ENCODE measurements at regions not wholly inside any gene's neighbourhood (a gene's known extent, or its start where the extent isn't known, plus 50 kb on each side); places are given as distances from the start of the nearest gene placed in this dataset.

GRCh38 chr12:33531261-33531660 lies 91.6 kb upstream of the SYT10 start:
- Histone ChIP-seq H3K4me1 (ENCODE audit: control insufficient read depth, insufficient read depth, low read length) (no peaks in the 10 kb centered on the region), H3K9me3 (ENCODE audit: control insufficient read depth, insufficient read depth, low read depth, low read length) (no peaks in the 10 kb centered on the region), H3K4me3 (ENCODE audit: low read depth, low read length) (no peak overlapping the region), H3K27ac (ENCODE audit: extremely low read depth, low read depth, low read length) (no peak overlapping the region), H3K36me3 (ENCODE audit: control insufficient read depth in 2 of 2, insufficient read depth in 1 of 2, low read length in 2 of 2) (no peaks in the 10 kb centered on the region)
- POLR2A ChIA-PET = no interaction called here
- CTCF ChIA-PET = no interaction called here
- no peak for TF ChIP-seq ZNF433 (tag by site-specific recombination; IDR thresholded peaks at IDR 0.05; ENCODE audit: low read depth)
- TF ChIP-seq ZNF132 (tag by site-specific recombination; IDR thresholded peaks at IDR 0.05; ENCODE audit: borderline replicate concordance) = no peak
- no peak for TF ChIP-seq ZNF776 (tag by site-specific recombination; IDR thresholded peaks at IDR 0.05; ENCODE audit: borderline replicate concordance)
- no peak for TF ChIP-seq ZSCAN23 (tag by site-specific recombination; IDR thresholded peaks at IDR 0.05)
- TF ChIP-seq GLI4 (tag by site-specific recombination; IDR thresholded peaks at IDR 0.05) = no peak
- no peak for TF ChIP-seq ZNF324 (tag by site-specific recombination; IDR thresholded peaks at IDR 0.05)
- no peak for TF ChIP-seq ZNF248 (tag by site-specific recombination; IDR thresholded peaks at IDR 0.05)
- TF ChIP-seq OVOL3 (tag by site-specific recombination; IDR thresholded peaks at IDR 0.05) = no peak
- no peak for TF ChIP-seq ZNF558 (tag by site-specific recombination; IDR thresholded peaks at IDR 0.05)
- no peak for TF ChIP-seq SP3 (tag by site-specific recombination; IDR thresholded peaks at IDR 0.05)
- TF ChIP-seq ZNF302 (tag by site-specific recombination; IDR thresholded peaks at IDR 0.05; ENCODE audit: low read depth) = no peak
- no peak for TF ChIP-seq ZNF350 (tag by site-specific recombination; IDR thresholded peaks at IDR 0.05)
- TF ChIP-seq ZNF768 (tag by site-specific recombination; IDR thresholded peaks at IDR 0.05) = no peak
- no peak for TF ChIP-seq ZBTB6 (tag by site-specific recombination; IDR thresholded peaks at IDR 0.05)

- Histone ChIP-seq H3K4me1 (ENCODE audit: control insufficient read depth, insufficient read depth, low read length) (no peaks in the 10 kb centered on the region), H3K4me3 (ENCODE audit: low read depth, low read length) (no peak overlapping the region), H3K36me3 (ENCODE audit: control insufficient read depth in 2 of 2, insufficient read depth in 1 of 2, low read length in 2 of 2) (no peaks in the 10 kb centered on the region), H3K9me3 (ENCODE audit: control insufficient read depth, insufficient read depth, low read depth, low read length) (no peaks in the 10 kb centered on the region), H3K27ac (ENCODE audit: extremely low read depth, low read depth, low read length) (no peak overlapping the region)
- POLR2A ChIA-PET = no interaction called here
- CTCF ChIA-PET = no interaction called here
- peak; percentile 58; the same call in 1 of the 2 replicates for TF ChIP-seq ZNF202 (tag by site-specific recombination; IDR thresholded peaks at IDR 0.05; ENCODE audit: borderline replicate concordance)
- TF ChIP-seq ZNF140 (tag by site-specific recombination; IDR thresholded peaks at IDR 0.05) = peak; percentile 43; the same call in 1 of the 2 replicates
- TF ChIP-seq KLF8 (tag by site-specific recombination; IDR thresholded peaks at IDR 0.05) = no peak
- no peak for TF ChIP-seq ZNF664 (tag by site-specific recombination; IDR thresholded peaks at IDR 0.05)
- peak; percentile 49 for TF ChIP-seq ZNF426 (tag by site-specific recombination; IDR thresholded peaks at IDR 0.05)
- peak; percentile 11; the same call in 1 of the 2 replicates for TF ChIP-seq ZNF654 (tag by site-specific recombination; IDR thresholded peaks at IDR 0.05; ENCODE audit: low read depth)
- peak; percentile 31 for TF ChIP-seq ZNF555 (tag by site-specific recombination; conservative IDR thresholded peaks at IDR 0.05)
- no peak for TF ChIP-seq ZNF777 (tag by site-specific recombination; IDR thresholded peaks at IDR 0.05; ENCODE audit: borderline replicate concordance)
- 0 out of 2 replicates have a peak, but pooled peaks have one; percentile 12 for TF ChIP-seq ZNF623 (tag by site-specific recombination; IDR thresholded peaks at IDR 0.05)
- TF ChIP-seq GFI1B (tag by site-specific recombination; IDR thresholded peaks at IDR 0.05) = no peak
- TF ChIP-seq ZNF785 (tag by site-specific recombination; IDR thresholded peaks at IDR 0.05) = no peak
- no peak for TF ChIP-seq ZNF18 (tag by site-specific recombination; IDR thresholded peaks at IDR 0.05)
- TF ChIP-seq ZNF354C (tag by site-specific recombination; IDR thresholded peaks at IDR 0.05; ENCODE audit: borderline replicate concordance, low read depth) = 0 out of 2 replicates have a peak, but pooled peaks have one; percentile 50
- TF ChIP-seq ZNF394 (tag by site-specific recombination; IDR thresholded peaks at IDR 0.05; ENCODE audit: borderline replicate concordance) = peak; percentile 58; the same call in 1 of the 2 replicates
- no peak for TF ChIP-seq ZFP3 (tag by site-specific recombination; IDR thresholded peaks at IDR 0.05; ENCODE audit: low read depth)
- 0 out of 2 replicates have a peak, but pooled peaks have one; percentile 19 for TF ChIP-seq OVOL3 (tag by site-specific recombination; IDR thresholded peaks at IDR 0.05)
- no peak for TF ChIP-seq ZNF704 (tag by site-specific recombination; IDR thresholded peaks at IDR 0.05)
- TF ChIP-seq SCRT1 (tag by site-specific recombination; IDR thresholded peaks at IDR 0.05; ENCODE audit: borderline replicate concordance) = no peak
- TF ChIP-seq ZFP41 (tag by site-specific recombination; IDR thresholded peaks at IDR 0.05; ENCODE audit: borderline replicate concordance) = no peak
- TF ChIP-seq ZNF266 (tag by site-specific recombination; IDR thresholded peaks at IDR 0.05; ENCODE audit: low read depth) = peak; percentile 37; the same call in 1 of the 2 replicates
Observed at GRCh38 chr12:33533527-33533926, 93.9 kb upstream of the SYT10 start.
